ENCODE measurements at regions not wholly inside any gene's neighbourhood (a gene's known extent, or its start where the extent isn't known, plus 50 kb on each side); places are given as distances from the start of the nearest gene placed in this dataset.

- intact Hi-C loops (cut with DNase I), result no loop called here
- Histone ChIP-seq H3K4me1 (replicated peaks in 1 of 2) (no peaks in the 10 kb centered on the region), H3K27me3 (no peaks in the 10 kb centered on the region), H3K36me3 (replicated peaks in 1 of 2) (no peaks in the 10 kb centered on the region), H3K27ac (no peak overlapping the region), H3K4me3 (no peak overlapping the region), H3K9me3 (replicated peaks in 1 of 3) (peaks cover 0 to 4% (median 0%) of the 10 kb centered on the region in 3 donors)
- TF ChIP-seq POLR2A (IDR thresholded peaks at IDR 0.05), result no peak
- TF ChIP-seq, protein P1, sequence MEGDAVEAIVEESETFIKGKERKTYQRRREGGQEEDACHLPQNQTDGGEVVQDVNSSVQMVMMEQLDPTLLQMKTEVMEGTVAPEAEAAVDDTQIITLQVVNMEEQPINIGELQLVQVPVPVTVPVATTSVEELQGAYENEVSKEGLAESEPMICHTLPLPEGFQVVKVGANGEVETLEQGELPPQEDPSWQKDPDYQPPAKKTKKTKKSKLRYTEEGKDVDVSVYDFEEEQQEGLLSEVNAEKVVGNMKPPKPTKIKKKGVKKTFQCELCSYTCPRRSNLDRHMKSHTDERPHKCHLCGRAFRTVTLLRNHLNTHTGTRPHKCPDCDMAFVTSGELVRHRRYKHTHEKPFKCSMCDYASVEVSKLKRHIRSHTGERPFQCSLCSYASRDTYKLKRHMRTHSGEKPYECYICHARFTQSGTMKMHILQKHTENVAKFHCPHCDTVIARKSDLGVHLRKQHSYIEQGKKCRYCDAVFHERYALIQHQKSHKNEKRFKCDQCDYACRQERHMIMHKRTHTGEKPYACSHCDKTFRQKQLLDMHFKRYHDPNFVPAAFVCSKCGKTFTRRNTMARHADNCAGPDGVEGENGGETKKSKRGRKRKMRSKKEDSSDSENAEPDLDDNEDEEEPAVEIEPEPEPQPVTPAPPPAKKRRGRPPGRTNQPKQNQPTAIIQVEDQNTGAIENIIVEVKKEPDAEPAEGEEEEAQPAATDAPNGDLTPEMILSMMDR (IDR thresholded peaks at IDR 0.05), result no peak
- DNase-seq, result no peak
- WGBS, 4 donors, result 81 to 86% (median 84%) methylated on average over 1 to 2 of the region's 2 CpGs; no CpG with 5 or more reads in 1 of the 4 donors
Measured at GRCh38 chr10:27599546-27599945, 95.4 kb downstream of the RAB18 start.

GRCh38 chr10:27600930-27601329 lies 96.8 kb downstream of the RAB18 start:
- no peak overlapping the region for H3K4me3 ChIP-seq
- H3K27ac ChIP-seq, result no peak overlapping the region
- no peaks in the 10 kb centered on the region for H3K27me3 ChIP-seq
- intact Hi-C loops (cut with DNase I), result no loop called here
- H3K4me1 ChIP-seq (replicated peaks in 1 of 2), result no peaks in the 10 kb centered on the region
- 88 to 100% (median 94%) methylated on average over 2 of the region's 2 CpGs for WGBS, 4 donors
- H3K9me3 ChIP-seq (replicated peaks in 1 of 3), result no peaks in the 10 kb centered on the region
- no peaks in the 10 kb centered on the region for H3K36me3 ChIP-seq (replicated peaks in 1 of 2)
- TF ChIP-seq, protein P1 (IDR thresholded peaks at IDR 0.05), result no peak
- no peak for TF ChIP-seq POLR2A (IDR thresholded peaks at IDR 0.05)
- DNase-seq, result no peak

DNA sequence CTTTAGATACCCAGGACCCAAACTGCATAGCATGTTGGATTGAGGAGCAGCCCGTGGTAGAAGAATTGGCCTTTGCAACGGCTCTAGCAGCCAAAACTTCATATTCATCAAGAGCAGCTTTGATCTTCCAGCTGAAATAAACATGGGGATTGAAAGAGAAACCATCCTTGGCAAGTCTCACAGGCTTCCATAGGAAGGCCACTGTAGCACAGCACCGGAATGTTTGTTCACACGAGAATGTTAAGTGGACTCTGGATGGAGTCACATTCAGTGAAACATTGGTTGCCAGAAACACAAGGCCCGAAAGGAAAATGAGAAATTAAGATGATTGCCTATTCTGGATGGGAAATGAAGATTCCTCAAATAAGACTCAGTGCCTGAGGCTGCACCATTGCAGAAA lies 97.4 kb downstream of the RAB18 start:
- WGBS, 4 donors, result 73 to 84% (median 76%) methylated on average over 5 of the region's 5 CpGs
- no peak overlapping the region for H3K4me3 ChIP-seq
- H3K27ac ChIP-seq, result no peak overlapping the region
- TF ChIP-seq POLR2A (IDR thresholded peaks at IDR 0.05), result no peak
- TF ChIP-seq, protein P1 (IDR thresholded peaks at IDR 0.05), result no peak
- intact Hi-C loops (cut with DNase I), result no loop called here
- H3K36me3 ChIP-seq (replicated peaks in 1 of 2), result no peaks in the 10 kb centered on the region
- no peaks in the 10 kb centered on the region for H3K4me1 ChIP-seq (replicated peaks in 1 of 2)
- DNase-seq, result no peak
- no peaks in the 10 kb centered on the region for H3K27me3 ChIP-seq
- no peaks in the 10 kb centered on the region for H3K9me3 ChIP-seq (replicated peaks in 1 of 3)

DNA sequence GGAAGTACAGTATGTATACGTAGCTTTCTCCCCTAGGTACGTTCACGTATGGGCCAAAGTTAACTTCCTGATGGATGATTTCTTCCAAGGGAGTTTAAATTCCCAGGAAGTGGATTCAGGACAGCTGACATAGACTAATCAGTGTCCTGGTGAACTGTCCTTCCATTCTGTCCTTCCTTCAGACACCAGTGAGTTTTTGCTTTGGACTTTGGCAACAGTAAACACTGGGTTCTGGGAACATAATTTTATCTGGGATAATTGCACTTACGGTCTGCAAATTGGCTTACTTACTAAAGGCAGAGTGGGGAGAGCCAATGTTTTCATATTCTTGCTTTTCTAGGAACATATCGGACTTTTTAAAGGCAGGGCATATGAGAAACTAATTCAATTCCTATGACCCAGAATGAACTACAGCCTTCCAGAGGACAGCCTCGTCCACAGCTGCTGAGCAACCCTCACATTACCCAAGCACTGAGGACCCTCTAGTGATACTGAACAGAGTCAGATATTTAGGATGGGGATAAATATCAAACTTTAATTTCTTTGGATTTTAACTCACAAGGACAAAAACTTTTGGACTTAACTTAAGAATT lies 97.9 kb downstream of the RAB18 start:
- Histone ChIP-seq H3K36me3 (replicated peaks in 1 of 2) (no peaks in the 10 kb centered on the region), H3K4me1 (replicated peaks in 1 of 2) (no peaks in the 10 kb centered on the region), H3K27ac (no peak overlapping the region), H3K4me3 (no peak overlapping the region), H3K9me3 (replicated peaks in 1 of 3) (no peaks in the 10 kb centered on the region), H3K27me3 (no peaks in the 10 kb centered on the region)
- intact Hi-C loops (cut with DNase I), result no loop called here
- DNase-seq, result no peak
- TF ChIP-seq POLR2A (IDR thresholded peaks at IDR 0.05), result no peak
- TF ChIP-seq, protein P1 (IDR thresholded peaks at IDR 0.05), result no peak
- 63 to 77% (median 68%) methylated on average over 6 of the region's 6 CpGs for WGBS, 4 donors
